Activated CD4-positive, alpha-beta T cell treated with anti-CD3 and anti-CD28 coated beads, Interleukin-2, amount 10 ng/mL, durations not matched to agents 24 days and 14 days (primary cell): ENCODE measurements at regions not wholly inside any gene's neighbourhood (a gene's known extent, or its start where the extent isn't known, plus 50 kb on each side); places are given as distances from the start of the nearest gene placed in this dataset.

Experiments
- DNase-seq: peaks from one replicate; pipeline ENCODE4 v3.0.0; 2022
- H3K27ac Mint-ChIP-seq: one replicate; pipeline ENCODE4 v1.8.0; 2022; ENCODE audit warnings: mild to moderate bottlenecking, mixed read lengths
- H3K27me3 Mint-ChIP-seq: one replicate; pipeline ENCODE4 v1.8.0; 2022; ENCODE audit warnings: mixed read lengths
- H3K36me3 Mint-ChIP-seq: one replicate; pipeline ENCODE4 v1.8.0; 2022; ENCODE audit warnings: low read depth, mild to moderate bottlenecking, mixed read lengths
- H3K4me1 Mint-ChIP-seq: one replicate; pipeline ENCODE4 v1.8.0; 2021; ENCODE audit warnings: mixed read lengths
- H3K4me3 Mint-ChIP-seq: one replicate; pipeline ENCODE4 v1.8.0; 2022; ENCODE audit warnings: mild to moderate bottlenecking, moderate library complexity, mixed read lengths
- H3K9me3 Mint-ChIP-seq: one replicate; pipeline ENCODE4 v1.8.0; 2021; ENCODE audit warnings: mixed read lengths
- intact Hi-C: fragments of 100-400 bp; cut with micrococcal nuclease; formaldehyde crosslinking; loops from one replicate; pipeline ENCODE4 v1.15.1; 2023

DNA sequence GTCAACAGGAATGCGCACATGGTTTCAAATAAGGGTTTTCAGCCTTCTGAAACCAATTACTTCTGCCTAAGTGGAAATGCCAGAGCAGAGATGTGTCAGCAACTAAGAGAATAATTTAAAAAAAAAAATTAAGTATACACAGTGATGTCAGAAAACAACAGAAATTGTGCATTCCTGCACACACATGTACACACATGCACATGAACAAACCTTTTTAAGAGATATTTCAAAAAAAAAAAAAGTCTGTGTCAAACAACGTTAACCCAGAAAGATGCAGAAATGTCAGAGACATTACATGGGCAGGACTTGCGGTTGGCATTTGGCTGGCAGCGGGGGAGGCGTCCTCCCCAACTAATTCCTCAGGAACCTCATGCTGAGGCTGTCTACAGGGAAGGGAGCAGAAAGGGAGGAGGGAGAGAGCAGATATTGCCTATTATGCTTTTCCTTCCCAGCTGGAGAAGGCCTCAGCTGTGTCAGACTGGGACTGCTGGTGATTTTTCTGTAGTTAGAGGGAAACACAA, 536.9 kb upstream of the WWC1 start:
- Mint-ChIP-seq H3K27ac (no peak overlapping the region), H3K4me3 (no peak overlapping the region), H3K4me1 (no peaks in the 10 kb centered on the region), H3K9me3 (no peaks in the 10 kb centered on the region), H3K27me3 (no peaks in the 10 kb centered on the region), H3K36me3 (no peaks in the 10 kb centered on the region)
- no peak for DNase-seq
- intact Hi-C loops, result no loop called here

DNA sequence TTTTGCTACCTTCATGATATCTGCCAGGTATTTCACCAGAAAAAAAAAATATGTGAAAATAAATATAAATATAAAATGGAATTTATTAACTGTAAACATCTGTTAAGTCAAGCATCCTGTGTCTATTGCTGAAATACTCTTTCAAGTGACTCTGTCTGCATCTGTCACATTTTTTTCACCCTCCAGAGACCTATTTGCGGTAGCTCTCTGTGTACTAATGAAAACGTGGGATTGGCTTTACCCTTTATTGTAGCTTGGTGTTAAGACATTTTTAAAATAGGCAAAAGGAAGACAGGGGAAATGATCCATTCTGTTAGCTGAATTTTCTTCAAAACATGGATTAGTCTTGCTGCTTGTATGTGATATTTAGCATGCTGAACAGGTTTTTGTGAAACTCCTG, 536.0 kb upstream of the WWC1 start:
- H3K27me3 Mint-ChIP-seq, result no peaks in the 10 kb centered on the region
- intact Hi-C loops, result no loop called here

DNA sequence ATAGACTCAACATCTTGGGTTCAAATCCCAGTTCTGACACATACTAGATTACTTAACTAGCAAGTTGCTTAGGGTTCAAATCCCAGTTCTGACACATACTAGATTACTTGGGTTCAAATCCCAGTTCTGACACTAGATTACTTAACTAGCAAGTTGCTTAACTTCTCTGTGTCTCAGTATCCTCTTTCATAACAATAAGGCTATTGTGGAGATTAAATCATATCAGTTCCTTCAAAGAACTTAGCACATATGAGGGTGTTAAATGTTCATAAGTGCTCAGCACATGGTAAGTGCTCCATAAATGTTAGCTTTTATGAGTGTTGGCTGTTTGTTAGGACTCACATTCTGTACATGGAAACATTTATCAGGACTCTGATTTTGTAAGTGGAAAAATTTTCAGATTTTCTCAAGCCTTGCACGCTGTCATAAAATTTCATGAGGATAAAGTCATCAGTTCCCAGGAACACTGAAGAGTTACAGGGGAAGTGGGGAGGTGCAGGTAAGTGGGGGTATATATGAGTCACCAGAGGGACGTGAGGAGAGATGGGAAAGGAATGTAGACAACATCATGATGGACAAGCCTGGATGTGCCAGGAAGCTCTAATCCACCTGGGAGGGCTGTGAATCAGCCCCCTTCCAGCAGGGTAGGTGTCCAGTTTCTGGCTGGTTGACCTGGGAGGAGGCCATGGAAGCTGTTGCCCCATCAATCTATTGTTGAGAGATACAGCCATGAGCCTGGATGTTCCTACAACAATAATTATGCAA, 532.2 kb upstream of the WWC1 start:
- Mint-ChIP-seq H3K4me3 (no peak overlapping the region), H3K27me3 (no peaks in the 10 kb centered on the region), H3K4me1 (no peaks in the 10 kb centered on the region), H3K9me3 (no peaks in the 10 kb centered on the region), H3K36me3 (no peaks in the 10 kb centered on the region), H3K27ac (no peak overlapping the region)
- intact Hi-C loops, result no loop called here
- no peak for DNase-seq

More for the DNA sequence above, 536.0 kb upstream of the WWC1 start:
- Mint-ChIP-seq H3K36me3 (no peaks in the 10 kb centered on the region), H3K27ac (no peak overlapping the region), H3K4me1 (no peaks in the 10 kb centered on the region), H3K4me3 (no peak overlapping the region), H3K9me3 (no peaks in the 10 kb centered on the region)
- no peak for DNase-seq

DNA sequence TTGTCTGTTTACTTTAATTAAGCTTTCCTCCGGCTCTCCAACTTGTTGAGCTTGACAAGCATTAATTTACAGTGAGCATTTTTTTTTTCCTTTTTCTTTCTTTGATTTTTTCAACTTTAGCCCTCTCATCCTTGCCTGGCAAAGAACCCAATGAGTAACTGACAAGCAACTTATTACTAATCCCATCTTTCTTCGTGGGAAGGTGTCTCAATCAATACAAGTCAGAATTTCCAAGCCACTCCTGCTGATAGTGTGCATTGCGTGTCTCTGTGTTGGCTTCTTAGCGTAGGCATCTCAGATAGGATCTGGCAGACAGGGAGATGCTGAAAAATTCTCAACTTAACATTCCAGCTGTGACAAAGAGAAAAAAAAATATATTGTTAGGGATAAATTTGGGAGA, 527.7 kb upstream of the WWC1 start:
- H3K36me3 Mint-ChIP-seq, result no peaks in the 10 kb centered on the region
- no peaks in the 10 kb centered on the region for H3K4me1 Mint-ChIP-seq
- DNase-seq, result no peak
- H3K27ac Mint-ChIP-seq, result no peak overlapping the region
- no peaks in the 10 kb centered on the region for H3K27me3 Mint-ChIP-seq
- intact Hi-C loops, result no loop called here
- no peak overlapping the region for H3K4me3 Mint-ChIP-seq
- no peaks in the 10 kb centered on the region for H3K9me3 Mint-ChIP-seq

DNA sequence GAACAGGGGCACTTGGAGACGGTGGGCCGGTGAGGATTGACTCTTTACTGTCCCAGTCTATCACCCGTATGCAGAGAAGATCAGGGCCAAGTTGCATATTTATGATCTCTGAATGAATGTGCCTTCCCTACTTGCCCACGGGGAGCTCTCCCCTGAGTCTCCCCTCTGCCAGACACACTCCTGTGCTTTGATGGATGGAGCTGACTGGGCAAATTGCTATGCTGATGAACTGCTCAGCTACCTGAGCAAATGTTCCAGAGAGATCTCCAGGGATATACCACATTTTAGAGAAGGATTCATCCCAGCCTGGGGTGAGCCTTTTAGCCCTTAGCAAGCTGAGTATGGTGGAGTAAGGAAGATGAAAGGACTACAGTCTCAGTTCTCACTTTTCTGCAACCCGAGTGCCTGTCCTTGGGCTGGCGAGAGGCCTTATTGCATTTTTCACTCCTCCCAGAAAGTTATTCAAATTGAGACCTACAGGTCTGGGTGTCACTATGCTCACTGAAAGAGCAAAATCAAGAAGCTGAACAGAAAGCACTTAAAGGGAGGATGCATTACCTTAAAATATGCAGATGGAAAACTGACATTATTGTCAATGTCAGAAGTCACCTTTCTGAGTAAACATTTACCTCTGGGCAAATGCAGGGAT, 526.7 kb upstream of the WWC1 start:
- H3K27ac Mint-ChIP-seq, result no peak overlapping the region
- H3K4me3 Mint-ChIP-seq, result no peak overlapping the region
- no peaks in the 10 kb centered on the region for H3K36me3 Mint-ChIP-seq
- intact Hi-C loops, result no loop called here
- no peaks in the 10 kb centered on the region for H3K27me3 Mint-ChIP-seq
- no peak for DNase-seq
- H3K9me3 Mint-ChIP-seq, result no peaks in the 10 kb centered on the region
- H3K4me1 Mint-ChIP-seq, result no peaks in the 10 kb centered on the region

DNA sequence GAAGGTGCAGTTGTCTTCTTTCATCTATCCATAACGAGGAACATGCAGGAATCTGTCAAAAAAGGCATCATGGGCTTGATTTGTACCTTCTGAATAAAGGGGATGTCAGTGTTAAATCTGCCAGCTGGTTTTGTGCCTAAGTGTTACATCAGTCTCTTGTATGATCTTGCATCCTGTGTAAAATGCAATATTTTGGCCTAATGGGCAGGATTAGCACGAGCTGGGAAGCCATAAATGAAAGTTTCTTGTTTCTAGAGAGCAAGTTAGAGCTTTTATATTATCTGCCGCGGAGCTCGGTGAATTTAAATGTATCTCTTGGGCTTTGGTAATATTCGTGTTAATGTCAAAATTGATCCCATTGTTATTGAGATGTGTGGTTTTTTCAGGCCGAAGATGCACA, 526.1 kb upstream of the WWC1 start:
- Mint-ChIP-seq H3K4me3 (no peak overlapping the region), H3K9me3 (no peaks in the 10 kb centered on the region), H3K27ac (no peak overlapping the region), H3K27me3 (no peaks in the 10 kb centered on the region), H3K36me3 (no peaks in the 10 kb centered on the region), H3K4me1 (no peaks in the 10 kb centered on the region)
- no peak for DNase-seq
- intact Hi-C loops, result no loop called here

DNA sequence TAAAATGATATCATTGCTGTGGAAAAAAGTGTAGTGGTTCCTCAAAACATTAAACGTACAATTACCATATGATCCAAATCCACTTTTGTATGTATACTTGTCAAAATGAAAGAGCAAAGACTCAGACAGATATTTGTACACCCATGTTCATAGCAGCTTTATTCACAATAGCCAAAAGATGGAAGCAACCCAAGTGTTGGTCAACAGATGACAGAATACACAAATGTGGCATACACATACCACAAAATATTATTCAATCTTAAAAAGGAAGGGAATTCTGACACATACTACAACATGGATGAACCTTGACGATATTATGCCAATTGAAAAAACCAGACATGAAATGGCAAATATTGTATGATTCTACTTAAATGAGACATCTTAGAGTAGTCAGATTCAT, 524.5 kb upstream of the WWC1 start:
- intact Hi-C loops, result no loop called here
- Mint-ChIP-seq H3K4me3 (no peak overlapping the region), H3K36me3 (no peaks in the 10 kb centered on the region), H3K4me1 (no peaks in the 10 kb centered on the region), H3K9me3 (no peaks in the 10 kb centered on the region), H3K27ac (no peak overlapping the region), H3K27me3 (no peaks in the 10 kb centered on the region)
- DNase-seq, result no peak

DNA sequence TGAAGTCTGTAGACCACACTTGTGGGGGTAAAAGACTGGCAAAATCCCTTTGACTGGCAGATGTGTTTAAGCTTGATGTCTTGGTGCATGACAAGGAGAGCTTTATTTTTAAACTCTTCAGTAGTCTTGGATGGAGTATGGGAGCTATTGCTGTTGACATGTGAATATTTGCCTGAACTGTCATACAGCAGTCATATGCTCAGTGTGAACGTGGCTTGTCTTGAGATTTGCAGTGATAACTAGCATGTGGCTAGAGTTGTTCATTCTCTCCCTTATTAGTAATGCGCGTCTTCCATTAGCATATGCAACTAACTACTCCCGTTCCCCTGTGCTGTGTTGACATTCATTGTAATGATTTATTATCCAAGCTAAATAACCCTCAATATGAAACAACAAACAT, 523.6 kb upstream of the WWC1 start:
- no peaks in the 10 kb centered on the region for H3K9me3 Mint-ChIP-seq
- H3K4me1 Mint-ChIP-seq, result no peaks in the 10 kb centered on the region
- no peaks in the 10 kb centered on the region for H3K27me3 Mint-ChIP-seq
- no peak overlapping the region for H3K27ac Mint-ChIP-seq
- H3K36me3 Mint-ChIP-seq, result no peaks in the 10 kb centered on the region
- intact Hi-C loops, result no loop called here
- DNase-seq, result no peak
- H3K4me3 Mint-ChIP-seq, result no peak overlapping the region

DNA sequence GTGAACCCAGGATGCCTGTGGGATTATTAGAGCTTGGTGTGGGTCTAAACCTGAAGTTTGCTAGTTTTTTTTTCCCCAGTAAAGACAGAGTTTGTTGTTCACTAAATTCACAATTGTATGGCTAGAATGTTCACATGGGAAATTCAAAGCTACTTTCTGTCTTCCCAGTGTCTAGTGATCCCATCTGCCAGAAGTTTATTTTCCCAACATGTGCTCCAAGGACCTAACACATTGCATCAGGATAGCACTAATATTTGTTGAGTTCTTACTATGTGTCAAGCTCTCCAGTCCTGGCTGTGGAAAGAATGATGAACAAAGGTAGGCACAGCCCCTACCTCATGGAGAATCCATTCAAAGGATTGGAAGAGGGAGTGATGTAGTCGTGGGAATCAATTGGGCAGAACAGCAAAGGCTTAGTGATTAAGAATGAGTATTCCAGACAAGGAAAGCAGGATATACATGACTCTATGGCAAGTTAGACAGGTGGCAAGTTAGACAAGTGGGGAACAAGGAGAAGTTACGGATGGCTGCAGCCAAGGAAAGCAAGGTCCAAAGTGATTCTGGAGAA, 521.5 kb upstream of the WWC1 start:
- Mint-ChIP-seq H3K27me3 (no peaks in the 10 kb centered on the region), H3K9me3 (no peaks in the 10 kb centered on the region), H3K27ac (no peak overlapping the region), H3K4me1 (no peaks in the 10 kb centered on the region), H3K36me3 (no peaks in the 10 kb centered on the region), H3K4me3 (no peak overlapping the region)
- DNase-seq, result no peak
- intact Hi-C loops, result no loop called here

DNA sequence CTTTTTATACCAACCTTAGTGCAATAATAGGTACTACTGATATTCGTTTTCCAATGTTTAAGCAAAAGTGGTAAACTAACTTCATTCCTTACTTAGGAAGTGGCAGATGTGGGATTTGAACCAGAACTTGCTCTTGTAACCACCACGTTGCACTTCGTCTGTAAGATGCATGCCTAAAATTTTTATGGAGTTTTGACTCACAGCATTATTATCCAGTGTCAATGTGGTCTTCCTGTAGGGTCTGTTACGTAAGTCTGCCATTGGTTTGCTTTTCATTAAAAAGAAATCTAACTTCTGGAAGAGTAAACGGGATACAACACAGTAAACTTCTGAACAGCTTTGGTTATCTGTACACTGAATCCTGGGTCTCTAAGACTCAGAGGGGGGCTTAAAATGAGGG, 521.0 kb upstream of the WWC1 start:
- intact Hi-C loops, result no loop called here
- Mint-ChIP-seq H3K27me3 (no peaks in the 10 kb centered on the region), H3K4me3 (no peak overlapping the region), H3K4me1 (no peaks in the 10 kb centered on the region), H3K27ac (no peak overlapping the region), H3K36me3 (no peaks in the 10 kb centered on the region), H3K9me3 (no peaks in the 10 kb centered on the region)
- no peak for DNase-seq

DNA sequence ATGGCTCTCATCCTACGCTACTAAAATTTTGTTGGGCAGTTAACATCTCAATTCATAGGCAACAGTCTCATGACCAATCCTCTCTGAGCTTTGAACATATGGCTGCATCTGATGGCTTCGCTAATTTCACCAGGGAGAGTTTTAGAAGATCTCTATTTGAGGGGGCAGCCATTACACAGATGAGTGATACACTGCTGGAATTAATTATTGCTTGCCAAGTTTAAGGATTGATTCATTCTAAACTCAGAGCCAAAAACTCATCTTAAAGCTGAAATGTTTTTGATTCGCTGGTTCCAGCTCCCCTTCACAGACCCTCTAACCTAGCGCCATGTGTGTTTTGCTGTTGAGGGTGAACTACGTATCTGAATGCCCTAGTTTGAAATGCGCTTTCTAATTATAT, 519.9 kb upstream of the WWC1 start:
- intact Hi-C loops, result no loop called here
- Mint-ChIP-seq H3K9me3 (no peaks in the 10 kb centered on the region), H3K4me1 (no peaks in the 10 kb centered on the region), H3K4me3 (no peak overlapping the region), H3K36me3 (no peaks in the 10 kb centered on the region), H3K27me3 (no peaks in the 10 kb centered on the region), H3K27ac (no peak overlapping the region)
- DNase-seq, result no peak

DNA sequence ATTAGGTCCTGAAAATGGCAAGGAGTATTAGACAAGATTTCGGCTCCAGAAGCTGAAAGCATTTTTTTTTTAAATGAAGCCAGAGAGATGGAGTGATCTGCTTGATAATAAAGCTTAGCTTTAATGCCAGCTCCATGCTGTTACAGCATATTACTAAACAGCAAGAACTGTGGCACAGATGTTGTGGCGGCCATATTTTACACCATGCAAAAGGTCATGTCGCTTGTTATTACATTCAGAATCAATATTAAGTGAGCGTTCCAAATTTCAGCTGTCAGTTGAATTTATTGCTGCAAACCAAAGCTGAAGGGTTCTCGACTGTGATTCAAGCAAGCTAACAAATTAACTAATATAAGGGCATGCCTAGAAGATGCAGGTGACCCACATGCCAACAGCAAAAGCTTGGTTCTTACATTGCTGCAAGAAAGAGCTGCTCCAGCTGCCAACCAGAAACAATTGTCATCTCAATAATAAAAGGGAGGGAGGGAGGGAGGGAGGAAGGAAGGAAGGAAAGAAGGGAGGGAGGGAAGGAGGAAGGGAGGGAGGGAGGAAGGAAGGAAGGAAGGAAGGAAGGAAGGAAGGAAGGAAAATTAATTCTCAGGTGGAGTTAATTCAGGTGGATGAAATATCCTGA, 517.7 kb upstream of the WWC1 start:
- no peaks in the 10 kb centered on the region for H3K27me3 Mint-ChIP-seq
- no peaks in the 10 kb centered on the region for H3K9me3 Mint-ChIP-seq
- no peak overlapping the region for H3K27ac Mint-ChIP-seq
- intact Hi-C loops, result no loop called here
- no peak for DNase-seq
- H3K4me1 Mint-ChIP-seq, result no peaks in the 10 kb centered on the region
- no peak overlapping the region for H3K4me3 Mint-ChIP-seq
- no peaks in the 10 kb centered on the region for H3K36me3 Mint-ChIP-seq

DNA sequence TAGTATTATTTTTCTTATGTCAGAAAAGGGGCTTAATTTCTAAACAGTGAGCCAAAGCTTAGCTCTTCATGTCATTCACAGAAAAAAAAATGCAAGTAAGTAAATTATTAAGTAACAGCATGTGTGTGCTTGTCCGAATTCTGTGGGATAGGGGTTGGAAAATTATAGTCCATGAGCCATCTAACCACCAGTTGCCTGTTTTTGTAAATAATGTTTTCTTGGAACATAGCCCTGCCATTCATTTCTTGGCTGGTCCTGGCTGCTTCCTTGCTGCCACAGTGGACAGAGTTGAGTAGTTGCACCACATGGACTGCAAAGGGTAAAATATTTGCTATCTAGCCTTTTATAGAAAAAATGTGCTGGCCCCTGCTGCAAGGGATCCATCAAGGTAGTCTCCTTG, 513.7 kb upstream of the WWC1 start:
- no peaks in the 10 kb centered on the region for H3K36me3 Mint-ChIP-seq
- H3K4me1 Mint-ChIP-seq, result no peaks in the 10 kb centered on the region
- H3K4me3 Mint-ChIP-seq, result no peak overlapping the region
- no peaks in the 10 kb centered on the region for H3K27me3 Mint-ChIP-seq
- DNase-seq, result no peak
- intact Hi-C loops, result no loop called here
- H3K9me3 Mint-ChIP-seq, result no peaks in the 10 kb centered on the region
- no peak overlapping the region for H3K27ac Mint-ChIP-seq

DNA sequence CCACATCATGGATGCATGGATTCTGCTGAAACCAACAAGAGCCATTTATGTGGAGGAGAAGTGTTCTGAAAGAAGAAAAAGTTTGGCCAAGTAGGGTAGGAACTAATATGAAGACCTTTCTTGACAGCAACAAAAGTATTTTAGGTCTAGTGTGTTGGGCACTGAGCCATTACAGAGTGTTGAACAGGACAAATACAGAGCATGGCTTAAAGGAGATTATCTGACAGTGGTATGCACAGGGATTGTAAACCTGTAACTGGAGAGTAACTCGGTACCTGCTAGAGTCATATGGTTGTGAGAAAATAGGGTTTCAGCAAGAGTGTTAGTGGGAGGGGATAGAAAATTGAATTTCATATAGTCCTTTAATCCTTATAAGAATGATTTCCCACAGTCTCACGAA, 513.2 kb upstream of the WWC1 start:
- Mint-ChIP-seq H3K9me3 (no peaks in the 10 kb centered on the region), H3K27ac (no peak overlapping the region), H3K4me1 (no peaks in the 10 kb centered on the region), H3K36me3 (no peaks in the 10 kb centered on the region), H3K27me3 (no peaks in the 10 kb centered on the region), H3K4me3 (no peak overlapping the region)
- intact Hi-C loops, result no loop called here
- no peak for DNase-seq
